GM12878 (cell line): ENCODE measurements at regions not wholly inside any gene's neighbourhood (a gene's known extent, or its start where the extent isn't known, plus 50 kb on each side); places are given as distances from the start of the nearest gene placed in this dataset.

Experiments used
- ATAC-seq: fragments of 200-7000 bp; cut with Tn5 transposase; 3 replicates; pipeline ENCODE4 v1.9.1; 2020; ENCODE audit warnings: mild to moderate bottlenecking, moderate library complexity
- BruUV-seq: library from RNA; stranded (reverse); fragments of 400-500 nt; replicated peaks from 2 replicates; lab custom pipeline; 2021; lab: Mats Ljungman, UMichigan
- CTCF ChIA-PET: fragments of 300-600 bp; sonication (Branson Sonifier 250); formaldehyde crosslinking; extraction: SDS; loops from one replicate; lab custom pipeline; 2021; ENCODE audit warnings: inconsistent platforms; lab: Yijun Ruan, JAX
- POLR2A ChIA-PET: fragments of 350-600 bp; formaldehyde crosslinking; extraction: SDS; loops from one replicate; lab custom pipeline; 2021; ENCODE audit warnings: inconsistent platforms; lab: Charles Lee
- RAD21 ChIA-PET: fragments of 300-600 bp; sonication (Branson Sonifier 250); formaldehyde crosslinking; loops from one replicate; lab custom pipeline; 2023; ENCODE audit warnings: antibody characterized with exemption; ENCODE audit not compliant: unreplicated experiment; lab: Charles Lee
- SMC1A ChIA-PET: fragments of 300-600 bp; sonication (Branson Sonifier 250); formaldehyde crosslinking; loops from one replicate; lab custom pipeline; 2023; ENCODE audit not compliant: unreplicated experiment, uncharacterized antibody; lab: Charles Lee
- DNase-seq: peaks from one replicate; pipeline ENCODE4 v3.0.0-alpha.2; 2011; ENCODE audit warnings: low read depth, low spot score
- FAIRE-seq: peaks from 3 replicates; lab custom pipeline; 2011; peaks lifted over from hg19 to GRCh38; lab: Jason Lieb, UNC
- H2AFZ ChIP-seq: 2 replicates; pipeline ENCODE4 v1.6.0; 2011; ENCODE audit warnings: low read depth, low read length, control low read depth; ENCODE audit not compliant: control insufficient read depth
- H3K27ac ChIP-seq: 2 replicates; pipeline ENCODE4 v1.5.1; 2011; ENCODE audit warnings: control low read depth; ENCODE audit not compliant: control insufficient read depth, insufficient read depth
- H3K27me3 ChIP-seq, 2 experiments: replicated peaks in 1 of 2; 2 replicates each; pipeline versions ENCODE4 v1.6.0 to v1.6.1; 2011; ENCODE audit warnings: low read length in 1 of 2; ENCODE audit not compliant: control insufficient read depth in 2 of 2, insufficient read depth in 2 of 2
- H3K36me3 ChIP-seq, 2 experiments: 2 replicates each; pipeline ENCODE4 v1.5.1; 2011; ENCODE audit warnings: low read length in 1 of 2; ENCODE audit not compliant: control insufficient read depth in 2 of 2, insufficient read depth in 2 of 2
- H3K4me1 ChIP-seq: 2 replicates; pipeline ENCODE4 v1.6.1; 2011; ENCODE audit warnings: mild to moderate bottlenecking, low read length, moderate library complexity, mixed read lengths; ENCODE audit not compliant: control insufficient read depth, insufficient read depth
- H3K4me2 ChIP-seq: 2 replicates; pipeline ENCODE4 v1.6.0; 2011; ENCODE audit warnings: control low read depth; ENCODE audit not compliant: control insufficient read depth, insufficient read depth
- H3K4me3 ChIP-seq: fragments of 200-600 bp; sonication (generic); 2 replicates; pipeline ENCODE4 v1.5.1; 2016
- H3K79me2 ChIP-seq: 2 replicates; pipeline ENCODE4 v1.6.0; 2011; ENCODE audit warnings: low read length; ENCODE audit not compliant: control insufficient read depth, insufficient read depth
- H3K9ac ChIP-seq: 2 replicates; pipeline ENCODE4 v1.8.0; 2011; ENCODE audit warnings: low read length, control low read depth, mixed read lengths; ENCODE audit not compliant: control insufficient read depth, insufficient read depth
- H3K9me3 ChIP-seq: replicated peaks from 3 replicates; pipeline ENCODE4 v1.5.1; 2011; ENCODE audit warnings: mild to moderate bottlenecking, low read length; ENCODE audit not compliant: control insufficient read depth, insufficient read depth
- H4K20me1 ChIP-seq: 2 replicates; pipeline ENCODE4 v1.6.0; 2011; ENCODE audit not compliant: control insufficient read depth, insufficient read depth
- CBX3 ChIP-seq: fragments of 200-600 bp; sonication (generic); IDR thresholded peaks from 2 replicates; pipeline ENCODE4 v1.6.1; 2016; ENCODE audit warnings: low read depth, borderline replicate concordance
- CHD2 ChIP-seq: IDR thresholded peaks from 2 replicates; pipeline ENCODE4 v1.6.1; 2011; ENCODE audit warnings: low read depth, low read length, improper control_type of control experiment, borderline replicate concordance
- FOXK2 ChIP-seq: fragments of 450-650 bp; IDR thresholded peaks from 2 replicates; pipeline ENCODE4 v1.6.1; 2017; ENCODE audit warnings: mild to moderate bottlenecking, moderate library complexity
- HDAC6 ChIP-seq: fragments of 200-600 bp; sonication (generic); IDR thresholded peaks from one replicate; pipeline ENCODE4 v1.8.0; 2017; ENCODE audit warnings: antibody characterized with exemption; ENCODE audit not compliant: unreplicated experiment
- PML ChIP-seq: IDR thresholded peaks from 2 replicates; pipeline ENCODE4 v1.6.1; 2012; ENCODE audit warnings: low read length, inconsistent platforms
- SMAD5 ChIP-seq: IDR thresholded peaks from 2 replicates; pipeline ENCODE4 v1.6.1; 2016; ENCODE audit warnings: antibody characterized with exemption, low read depth
- STAT1 ChIP-seq: fragments of 450-650 bp; conservative IDR thresholded peaks from 2 replicates; pipeline ENCODE4 v1.6.1; 2014; ENCODE audit warnings: antibody characterized with exemption, mild to moderate bottlenecking
- TARDBP ChIP-seq: IDR thresholded peaks from 2 replicates; pipeline ENCODE4 v1.6.1; 2016; ENCODE audit warnings: borderline replicate concordance
- WGBS: methylation state at CpG from one replicate; pipeline ENCODE4 v1.1.6; 2016; ENCODE audit warnings: low lambda C conversion rate; ENCODE audit not compliant: insufficient replicate concordance, insufficient coverage; ENCODE audit errors: missing lambda C conversion rate; 5-methylcytosine and 5-hydroxymethylcytosine counted together
- in situ Hi-C: fragments of 300-500 bp; cut with MboI; formaldehyde crosslinking; loops from 9 replicates; pipeline ENCODE4 v1.14.3; 2018; ENCODE audit warnings: mixed read lengths
- intact Hi-C: fragments of 100-400 bp; cut with micrococcal nuclease; formaldehyde crosslinking; loops from one replicate; pipeline ENCODE4 v1.14.2; 2022; ENCODE audit not compliant: unreplicated experiment
- TF ChIP-seq, protein P1 (sequence below): IDR thresholded peaks from 2 replicates; pipeline ENCODE4 v1.6.1; 2012; ENCODE audit warnings: mild to moderate bottlenecking, low read depth, low read length
- TF ChIP-seq, protein P2 (sequence below): IDR thresholded peaks from 2 replicates; pipeline ENCODE4 v1.6.1; 2012; ENCODE audit warnings: low read depth, low read length, improper control_type of control experiment

- Histone ChIP-seq H3K27ac (no peak overlapping the region), H3K4me1 (no peaks in the 10 kb centered on the region), H3K27me3 (no peaks in the 10 kb centered on the region), H2AFZ (no peak overlapping the region), H3K4me2 (no peak overlapping the region), H3K9ac (no peak overlapping the region), H3K4me3 (no peak overlapping the region), H4K20me1 (no peaks in the 10 kb centered on the region), H3K9me3 (no peaks in the 10 kb centered on the region), H3K36me3 (no peaks in the 10 kb centered on the region), H3K79me2 (no peaks in the 10 kb centered on the region)
- TF ChIP-seq, protein P1, sequence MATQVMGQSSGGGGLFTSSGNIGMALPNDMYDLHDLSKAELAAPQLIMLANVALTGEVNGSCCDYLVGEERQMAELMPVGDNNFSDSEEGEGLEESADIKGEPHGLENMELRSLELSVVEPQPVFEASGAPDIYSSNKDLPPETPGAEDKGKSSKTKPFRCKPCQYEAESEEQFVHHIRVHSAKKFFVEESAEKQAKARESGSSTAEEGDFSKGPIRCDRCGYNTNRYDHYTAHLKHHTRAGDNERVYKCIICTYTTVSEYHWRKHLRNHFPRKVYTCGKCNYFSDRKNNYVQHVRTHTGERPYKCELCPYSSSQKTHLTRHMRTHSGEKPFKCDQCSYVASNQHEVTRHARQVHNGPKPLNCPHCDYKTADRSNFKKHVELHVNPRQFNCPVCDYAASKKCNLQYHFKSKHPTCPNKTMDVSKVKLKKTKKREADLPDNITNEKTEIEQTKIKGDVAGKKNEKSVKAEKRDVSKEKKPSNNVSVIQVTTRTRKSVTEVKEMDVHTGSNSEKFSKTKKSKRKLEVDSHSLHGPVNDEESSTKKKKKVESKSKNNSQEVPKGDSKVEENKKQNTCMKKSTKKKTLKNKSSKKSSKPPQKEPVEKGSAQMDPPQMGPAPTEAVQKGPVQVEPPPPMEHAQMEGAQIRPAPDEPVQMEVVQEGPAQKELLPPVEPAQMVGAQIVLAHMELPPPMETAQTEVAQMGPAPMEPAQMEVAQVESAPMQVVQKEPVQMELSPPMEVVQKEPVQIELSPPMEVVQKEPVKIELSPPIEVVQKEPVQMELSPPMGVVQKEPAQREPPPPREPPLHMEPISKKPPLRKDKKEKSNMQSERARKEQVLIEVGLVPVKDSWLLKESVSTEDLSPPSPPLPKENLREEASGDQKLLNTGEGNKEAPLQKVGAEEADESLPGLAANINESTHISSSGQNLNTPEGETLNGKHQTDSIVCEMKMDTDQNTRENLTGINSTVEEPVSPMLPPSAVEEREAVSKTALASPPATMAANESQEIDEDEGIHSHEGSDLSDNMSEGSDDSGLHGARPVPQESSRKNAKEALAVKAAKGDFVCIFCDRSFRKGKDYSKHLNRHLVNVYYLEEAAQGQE: no peak
- ChIA-PET CTCF (no interaction called here), SMC1A (interaction anchor here (1.1 to 1.2 kb wide), 2 partner anchors 56 to 64 kb away, joined by 3 to 4 read pairs; no protein-coding TSS in a partner anchor), POLR2A (no interaction called here), RAD21 (no interaction called here)
- in situ Hi-C loops (no loop called here), intact Hi-C loops (no loop called here)
- no TSS peak for BruUV-seq
- DNase-seq (no peak), FAIRE-seq (no peak), ATAC-seq (no peak)
- 11% methylated on average over 2 of the region's 2 CpGs for WGBS
Observed at GRCh38 chr15:96948981-96949380, 618.5 kb downstream of the NR2F2 start.

DNA sequence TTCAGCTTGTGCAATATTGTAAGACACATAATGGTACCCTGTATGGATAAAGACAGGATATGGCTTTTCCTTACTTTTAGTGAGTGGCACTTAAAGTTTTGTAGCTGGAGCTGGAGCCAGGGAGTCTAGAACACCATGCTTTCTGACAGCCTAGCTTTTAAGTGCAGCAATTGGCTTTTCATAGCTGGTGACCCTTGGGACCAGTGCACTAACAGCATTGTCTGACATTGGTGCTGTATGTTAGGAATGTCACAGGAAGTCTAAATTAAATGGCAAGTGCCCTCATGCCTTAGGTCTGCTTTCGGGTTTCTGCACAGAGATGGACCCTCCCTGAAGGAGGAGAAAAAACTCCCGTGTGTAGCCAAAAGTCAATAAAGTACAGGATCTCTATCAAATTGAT lies 628.2 kb downstream of the NR2F2 start:
- Histone ChIP-seq H3K36me3 (no peaks in the 10 kb centered on the region), H3K9me3 (no peaks in the 10 kb centered on the region), H3K4me2 (no peak overlapping the region), H3K27me3 (no peaks in the 10 kb centered on the region), H3K4me3 (no peak overlapping the region), H3K9ac (no peak overlapping the region), H4K20me1 (no peaks in the 10 kb centered on the region), H3K4me1 (no peaks in the 10 kb centered on the region), H3K79me2 (no peaks in the 10 kb centered on the region), H2AFZ (no peak overlapping the region), H3K27ac (no peak overlapping the region)
- DNase-seq: no peak
- CTCF ChIA-PET: interaction anchor here (0.7 to 1.9 kb wide), 3 partner anchors 9 to 13 kb away, joined by 3 to 5 read pairs (median 3); no protein-coding TSS in a partner anchor
- no peak for ATAC-seq
- RAD21 ChIA-PET: interaction anchor here (0.7 to 1.3 kb wide), 4 partner anchors 71 to 276 kb away, joined by 3 to 7 read pairs (median 4); no protein-coding TSS in a partner anchor
- POLR2A ChIA-PET: no interaction called here
- intact Hi-C loops (no loop called here), in situ Hi-C loops (no loop called here)
- BruUV-seq: no TSS peak
- SMC1A ChIA-PET: interaction anchor here (1.0 to 2.9 kb wide), 13 partner anchors 9 to 155 kb away, joined by 3 to 10 read pairs (median 5); no protein-coding TSS in a partner anchor
- FAIRE-seq: no peak
- WGBS: 0% methylated on average over 2 of the region's 2 CpGs
- TF ChIP-seq TARDBP (no peak), CHD2 (no peak), CBX3 (no peak), FOXK2 (no peak), STAT1 (no peak), HDAC6 (no peak), SMAD5 (no peak), PML (no peak)
- TF ChIP-seq, protein P2, sequence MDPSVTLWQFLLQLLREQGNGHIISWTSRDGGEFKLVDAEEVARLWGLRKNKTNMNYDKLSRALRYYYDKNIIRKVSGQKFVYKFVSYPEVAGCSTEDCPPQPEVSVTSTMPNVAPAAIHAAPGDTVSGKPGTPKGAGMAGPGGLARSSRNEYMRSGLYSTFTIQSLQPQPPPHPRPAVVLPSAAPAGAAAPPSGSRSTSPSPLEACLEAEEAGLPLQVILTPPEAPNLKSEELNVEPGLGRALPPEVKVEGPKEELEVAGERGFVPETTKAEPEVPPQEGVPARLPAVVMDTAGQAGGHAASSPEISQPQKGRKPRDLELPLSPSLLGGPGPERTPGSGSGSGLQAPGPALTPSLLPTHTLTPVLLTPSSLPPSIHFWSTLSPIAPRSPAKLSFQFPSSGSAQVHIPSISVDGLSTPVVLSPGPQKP: no peak
